Stimulated activated CD4-positive, alpha-beta T cell treated with anti-CD3 and anti-CD28 coated beads, TNF-alpha, amount 100 ng/mL, for 48 hours (primary cell): ENCODE measurements at regions not wholly inside any gene's neighbourhood (a gene's known extent, or its start where the extent isn't known, plus 50 kb on each side); places are given as distances from the start of the nearest gene placed in this dataset.

Experiments used
- DNase-seq, 3 donors: peaks; one replicate each; pipeline ENCODE4 v3.0.0-alpha.2; 2020; ENCODE audit warnings: low read depth in 3 of 3

- DNase-seq = no peak
Observed at GRCh38 chr13:79671420-79671819, 190.5 kb downstream of the NDFIP2 start.

DNA sequence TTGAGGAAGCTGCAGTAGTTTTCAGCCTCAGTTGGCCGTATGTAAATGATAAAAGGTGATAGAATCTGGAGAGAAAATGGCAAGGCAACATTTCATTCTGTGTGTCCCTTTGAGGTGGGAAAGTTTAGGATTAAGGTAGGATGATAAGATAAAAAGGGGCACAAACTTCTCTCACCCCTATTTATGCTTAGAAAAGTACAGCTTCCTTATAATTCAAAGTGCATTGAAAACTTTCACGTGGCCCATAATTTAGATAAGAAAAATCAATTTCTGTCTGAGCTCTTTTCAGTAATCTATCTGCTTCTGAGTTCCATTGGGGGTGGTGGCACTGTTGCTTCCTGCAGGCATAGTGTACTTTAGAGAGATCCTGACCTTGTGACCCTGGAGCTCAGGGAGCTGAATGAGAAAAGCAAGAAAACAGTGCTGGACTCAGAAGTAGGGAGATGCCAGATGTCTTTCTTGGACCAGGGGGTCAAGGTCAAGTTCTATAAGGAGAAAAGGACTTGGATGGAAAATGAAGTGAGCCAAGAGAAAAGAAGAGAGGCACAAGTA, 187.3 kb downstream of the NDFIP2 start:
- no peak for DNase-seq

DNA sequence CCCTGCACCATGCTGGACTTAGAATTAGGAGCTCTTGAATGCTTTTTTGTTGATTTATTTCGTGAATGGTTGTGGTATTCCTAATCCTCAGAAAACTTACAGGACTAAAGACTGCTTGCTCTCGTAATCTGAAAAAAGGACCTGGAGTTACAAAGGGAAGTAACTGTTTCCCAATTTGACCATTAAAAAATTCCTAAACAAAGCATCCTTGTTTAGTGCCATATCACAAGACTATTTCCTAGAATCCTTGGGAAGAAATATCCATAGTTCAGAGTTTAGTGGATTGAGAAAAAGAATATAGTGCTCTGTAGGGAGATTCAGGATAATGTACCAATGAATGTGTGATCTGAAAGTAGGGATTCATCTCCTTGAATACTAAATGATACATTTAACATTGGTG, 186.8 kb downstream of the NDFIP2 start:
- no peak for DNase-seq

DNA sequence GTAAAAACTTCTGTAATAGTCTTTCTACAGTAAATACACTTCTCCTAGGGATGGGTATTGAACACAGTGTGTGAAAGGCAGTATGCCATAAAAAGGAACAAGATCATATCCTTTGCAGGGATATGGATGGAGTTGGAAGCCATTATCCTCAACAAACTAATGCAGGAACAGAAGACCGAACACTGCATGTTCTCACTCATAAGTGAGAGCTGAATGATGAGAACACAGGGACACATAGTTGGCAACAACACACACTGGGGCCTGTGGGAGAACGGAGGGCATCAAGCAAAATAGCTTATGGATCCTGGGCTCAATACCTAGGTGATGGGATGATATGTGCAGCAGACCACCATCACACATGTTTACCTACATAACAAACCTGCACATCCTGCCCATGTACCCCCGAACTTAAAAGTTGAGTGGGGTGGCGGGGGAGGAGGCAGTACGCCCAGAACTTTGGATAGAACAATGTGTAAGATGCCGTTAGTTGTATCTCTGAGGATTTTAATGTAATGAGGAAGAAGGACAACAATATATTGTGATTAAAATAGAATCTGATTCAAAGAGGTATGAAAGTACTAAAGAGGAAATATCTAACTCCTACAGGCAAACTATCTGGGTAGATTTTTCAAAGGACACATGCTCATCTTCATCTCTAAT, 183.2 kb downstream of the NDFIP2 start:
- no peak for DNase-seq

- no peak for DNase-seq
Observed at GRCh38 chr13:79663435-79663834, 182.5 kb downstream of the NDFIP2 start.

- no peak for DNase-seq
Observed at GRCh38 chr13:79662882-79663281, 181.9 kb downstream of the NDFIP2 start.

DNA sequence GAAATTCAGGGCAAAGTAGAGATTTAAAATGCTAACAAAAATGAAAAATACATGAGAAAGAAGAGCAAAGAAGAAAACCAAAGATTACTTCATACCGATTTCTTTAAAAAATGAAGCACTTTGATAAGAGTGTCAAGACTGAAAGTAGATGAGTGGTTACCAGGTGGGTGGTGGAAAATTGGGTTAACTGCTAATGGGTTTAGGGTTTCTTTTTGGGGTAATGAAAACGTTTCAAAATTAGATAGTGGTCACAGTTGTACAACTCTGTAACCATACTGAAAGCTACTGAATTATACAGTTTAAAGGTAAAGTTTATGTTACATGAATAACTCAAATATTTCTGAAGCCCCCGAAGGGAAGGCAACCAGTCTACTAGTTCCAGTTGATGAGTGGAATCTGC, 179.4 kb downstream of the NDFIP2 start:
- DNase-seq = no peak

- DNase-seq = no peak
Observed at GRCh38 chr13:79659121-79659521, 178.2 kb downstream of the NDFIP2 start.

- DNase-seq = no peak
Observed at GRCh38 chr13:79658333-79658975, 177.5 kb downstream of the NDFIP2 start.

DNA sequence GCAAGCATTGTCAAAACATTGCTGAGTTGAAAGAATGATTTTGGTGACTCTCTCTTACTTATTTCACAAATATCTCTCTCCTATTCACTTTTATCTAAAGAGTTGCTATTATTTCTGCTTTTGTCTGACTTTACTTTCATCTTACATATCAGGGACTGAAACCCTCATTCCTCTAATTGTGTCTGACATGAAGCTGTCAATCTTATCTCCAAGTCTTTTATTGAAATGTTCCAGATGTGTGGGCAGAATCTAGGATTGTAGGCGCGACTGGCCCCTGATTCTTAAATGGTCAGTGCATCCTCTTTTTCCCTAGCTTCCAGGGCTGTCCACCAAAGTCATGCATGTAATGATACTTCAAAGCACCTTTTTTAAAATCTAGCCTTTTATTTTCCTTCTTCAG, 174.6 kb downstream of the NDFIP2 start:
- no peak for DNase-seq

DNA sequence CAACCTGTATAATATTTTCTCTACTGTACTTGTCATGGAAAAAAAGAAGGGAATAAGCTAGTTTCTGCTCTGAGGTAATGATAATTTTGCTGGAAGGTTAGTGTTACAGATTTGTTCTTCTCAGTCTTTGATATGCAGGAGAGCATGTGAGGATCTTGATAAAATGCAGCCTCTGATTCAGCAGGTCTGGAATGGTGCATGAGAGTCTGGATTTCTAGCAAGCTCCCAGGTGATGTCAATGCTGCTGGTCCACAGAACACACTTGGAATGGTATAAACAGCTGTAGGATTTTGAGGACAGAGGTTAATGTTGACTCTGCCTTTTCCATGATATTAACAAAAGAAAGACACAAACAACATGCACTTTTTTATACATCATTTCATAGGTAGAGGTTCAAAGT, 173.6 kb downstream of the NDFIP2 start:
- DNase-seq = no peak

DNA sequence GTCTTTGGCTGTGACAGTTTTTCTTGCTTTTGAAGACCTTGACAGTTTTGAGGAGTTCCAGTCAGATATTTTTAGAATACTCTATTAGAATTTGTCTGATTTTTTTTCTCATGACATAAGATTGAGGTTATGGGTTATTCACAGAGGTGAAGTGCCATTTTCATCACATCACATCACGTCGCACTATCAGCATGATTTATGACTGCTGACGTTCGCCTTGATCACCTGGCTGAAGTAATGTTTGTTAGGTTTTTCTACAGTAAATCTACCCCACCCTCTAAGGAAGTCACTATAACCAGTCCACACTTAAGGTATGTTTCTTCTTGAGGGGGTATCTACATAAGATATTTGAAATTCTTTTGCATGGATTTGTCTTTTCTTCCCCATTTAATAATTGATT, 169.7 kb downstream of the NDFIP2 start:
- DNase-seq = no peak

- DNase-seq = no peak
Observed at GRCh38 chr13:79648191-79648590, 167.2 kb downstream of the NDFIP2 start.

GRCh38 chr13:79647533-79647932, 166.6 kb downstream of the NDFIP2 start:
- no peak for DNase-seq

DNA sequence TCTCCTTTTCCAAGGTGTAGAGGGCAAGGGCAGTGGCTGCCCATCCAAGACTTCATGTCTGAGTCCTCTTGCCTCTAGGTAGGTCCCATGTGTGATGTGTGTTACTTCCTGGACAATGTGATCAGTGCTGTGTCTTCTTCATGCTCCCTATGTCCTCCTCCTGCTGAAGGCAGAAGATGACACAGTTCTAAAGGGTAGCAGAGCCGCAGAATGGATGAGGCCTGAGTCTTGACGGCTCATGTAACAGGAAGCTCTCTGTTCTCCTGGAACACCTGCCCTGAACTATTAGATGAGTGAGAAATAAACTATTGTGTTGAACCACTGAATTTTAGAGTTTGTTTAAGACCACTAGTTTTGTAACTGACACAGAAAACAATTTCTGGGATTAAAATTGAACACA, 165.9 kb downstream of the NDFIP2 start:
- DNase-seq = no peak

- no peak for DNase-seq
Observed at GRCh38 chr13:79645569-79645968, 164.6 kb downstream of the NDFIP2 start.

GRCh38 chr13:79642596-79642995, 161.6 kb downstream of the NDFIP2 start:
- no peak for DNase-seq

DNA sequence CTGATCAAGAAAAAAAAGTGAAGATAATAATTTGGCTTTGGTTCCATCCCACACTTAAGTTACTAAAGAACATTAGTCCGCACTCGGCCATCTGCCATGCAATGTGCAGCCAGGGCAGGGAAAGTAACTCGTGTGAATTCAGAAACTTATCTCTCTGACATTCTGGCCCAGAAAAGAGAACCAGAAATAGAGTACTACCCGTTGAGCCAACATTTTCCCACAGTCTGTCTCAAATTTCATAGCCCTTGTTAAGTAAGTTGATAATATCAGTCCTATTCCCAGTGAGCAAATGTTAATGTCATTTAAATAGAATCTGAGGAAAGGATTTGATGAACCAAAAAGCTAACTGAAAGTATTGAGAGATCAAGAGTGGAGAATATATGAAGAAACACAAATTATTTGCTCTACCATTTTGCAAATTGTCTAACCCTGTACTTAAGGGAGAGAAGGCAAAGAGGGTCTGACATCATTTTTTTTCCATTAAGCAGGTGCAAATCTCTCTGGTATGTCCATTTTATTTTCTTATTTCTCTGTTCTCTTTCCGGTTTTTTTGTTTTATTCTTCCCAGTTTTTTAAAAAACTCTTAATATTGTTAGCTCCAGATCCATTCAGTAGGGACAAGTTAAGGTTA, 156.3 kb downstream of the NDFIP2 start:
- DNase-seq = no peak

DNA sequence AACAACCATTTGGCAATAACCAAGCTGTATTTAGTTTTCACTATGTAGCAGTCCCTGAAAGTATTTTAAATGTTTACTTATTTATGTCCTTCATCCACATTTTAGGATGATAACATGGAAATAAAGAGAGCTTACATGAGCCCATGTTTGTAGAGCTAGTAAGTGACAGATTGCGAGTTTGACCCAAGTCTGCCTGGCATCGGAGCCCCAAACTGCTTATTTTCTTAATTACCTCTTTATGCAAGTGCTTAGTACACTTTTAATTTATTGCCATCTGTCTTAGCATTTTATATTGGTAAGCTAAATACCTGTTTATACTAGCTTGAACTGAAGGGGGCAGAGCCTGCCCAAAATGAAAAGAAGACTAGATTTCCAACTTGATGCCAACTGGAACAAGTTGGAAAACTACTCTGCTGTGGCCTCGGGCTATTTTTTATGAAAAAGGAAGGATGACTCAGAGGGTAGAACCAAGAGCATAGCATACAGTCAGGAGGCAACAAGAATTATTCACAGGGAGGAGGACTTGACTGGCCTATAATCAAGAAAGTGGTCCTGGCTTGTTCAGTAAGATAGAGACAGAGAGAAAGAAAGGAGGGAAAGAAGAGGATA, 150.2 kb downstream of the NDFIP2 start:
- DNase-seq = no peak

DNA sequence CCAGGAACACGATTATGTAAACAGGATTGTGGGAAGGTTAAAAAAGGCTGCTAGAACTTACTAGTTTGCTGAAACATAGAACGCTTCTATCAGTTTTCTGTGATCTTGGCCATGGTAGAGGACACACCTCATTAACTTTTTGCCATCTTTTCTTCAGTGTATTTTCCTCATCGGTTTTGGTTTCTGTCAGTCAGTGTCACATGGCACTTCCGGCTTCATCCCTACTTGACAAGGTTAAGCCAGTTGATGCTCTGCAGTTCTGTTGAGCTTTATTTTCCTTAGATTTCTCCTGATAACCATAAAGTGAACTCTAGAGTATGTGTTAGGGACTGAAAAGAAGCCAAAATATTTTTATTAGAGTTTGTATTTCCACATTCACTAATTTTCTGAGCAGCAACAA, 147.5 kb downstream of the NDFIP2 start:
- DNase-seq = no peak

DNA sequence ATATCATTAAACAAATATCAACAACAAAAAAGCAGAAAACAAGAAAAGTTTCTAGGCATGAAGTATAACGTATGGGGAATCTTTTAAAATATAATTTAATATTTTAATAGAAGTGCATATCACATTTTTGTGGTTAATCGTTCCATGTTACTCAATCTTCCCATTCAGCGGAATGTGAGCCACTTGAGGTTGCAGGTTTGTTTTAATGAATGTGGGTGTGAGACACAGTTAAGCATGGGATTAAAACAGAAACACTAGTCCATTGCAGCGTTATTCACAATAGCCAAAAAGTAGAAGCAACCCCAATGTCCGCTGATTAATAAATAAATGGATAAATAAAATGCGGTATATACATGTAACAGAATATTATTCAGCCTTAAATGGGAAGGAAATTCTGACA, 146.0 kb downstream of the NDFIP2 start:
- no peak for DNase-seq

DNA sequence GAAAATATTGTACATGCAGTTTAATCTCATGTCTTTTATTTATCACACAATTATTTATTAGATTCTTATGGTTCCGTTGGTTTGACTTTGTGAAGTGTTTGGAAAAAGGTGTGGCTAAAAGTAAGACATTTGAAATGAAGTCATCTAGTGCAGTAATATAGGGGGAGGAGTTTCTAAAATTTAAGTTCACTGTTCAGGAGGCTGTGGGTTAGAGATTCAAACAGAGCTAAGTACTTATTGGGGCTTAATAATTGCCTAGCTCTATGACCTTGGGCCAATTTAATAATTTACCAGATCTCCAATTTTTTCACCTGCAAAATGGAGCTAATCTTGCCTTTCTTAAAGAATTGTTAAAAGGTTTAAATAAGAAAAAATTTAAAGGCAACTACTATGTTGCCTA, 144.6 kb downstream of the NDFIP2 start:
- no peak for DNase-seq

- no peak for DNase-seq
Observed at GRCh38 chr13:79621902-79622301, 140.9 kb downstream of the NDFIP2 start.
